ENCODE measurements at regions not wholly inside any gene's neighbourhood (a gene's known extent, or its start where the extent isn't known, plus 50 kb on each side); places are given as distances from the start of the nearest gene placed in this dataset.

DNA sequence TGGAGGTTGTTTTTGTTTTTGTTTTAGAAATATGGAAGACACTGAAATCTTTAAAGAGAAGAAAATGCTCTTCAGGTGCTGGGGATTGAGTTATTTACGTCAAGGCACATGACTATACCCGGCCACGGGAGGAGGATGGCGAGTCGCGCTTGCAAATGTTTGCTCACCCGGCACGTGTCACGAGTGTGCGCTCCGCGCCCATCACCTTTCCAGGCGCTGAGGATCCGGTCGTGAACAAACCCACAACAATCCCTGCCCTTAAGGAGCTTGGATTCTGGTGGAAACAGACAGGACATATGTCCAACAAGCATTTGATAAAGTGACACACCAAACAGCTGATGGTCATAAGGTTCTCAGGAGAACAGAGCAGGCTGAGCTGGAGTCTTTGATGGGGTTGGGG, 715.5 kb downstream of the BRD1 start:
- TF ChIP-seq, protein P1, sequence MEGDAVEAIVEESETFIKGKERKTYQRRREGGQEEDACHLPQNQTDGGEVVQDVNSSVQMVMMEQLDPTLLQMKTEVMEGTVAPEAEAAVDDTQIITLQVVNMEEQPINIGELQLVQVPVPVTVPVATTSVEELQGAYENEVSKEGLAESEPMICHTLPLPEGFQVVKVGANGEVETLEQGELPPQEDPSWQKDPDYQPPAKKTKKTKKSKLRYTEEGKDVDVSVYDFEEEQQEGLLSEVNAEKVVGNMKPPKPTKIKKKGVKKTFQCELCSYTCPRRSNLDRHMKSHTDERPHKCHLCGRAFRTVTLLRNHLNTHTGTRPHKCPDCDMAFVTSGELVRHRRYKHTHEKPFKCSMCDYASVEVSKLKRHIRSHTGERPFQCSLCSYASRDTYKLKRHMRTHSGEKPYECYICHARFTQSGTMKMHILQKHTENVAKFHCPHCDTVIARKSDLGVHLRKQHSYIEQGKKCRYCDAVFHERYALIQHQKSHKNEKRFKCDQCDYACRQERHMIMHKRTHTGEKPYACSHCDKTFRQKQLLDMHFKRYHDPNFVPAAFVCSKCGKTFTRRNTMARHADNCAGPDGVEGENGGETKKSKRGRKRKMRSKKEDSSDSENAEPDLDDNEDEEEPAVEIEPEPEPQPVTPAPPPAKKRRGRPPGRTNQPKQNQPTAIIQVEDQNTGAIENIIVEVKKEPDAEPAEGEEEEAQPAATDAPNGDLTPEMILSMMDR (IDR thresholded peaks at IDR 0.05; ENCODE audit: insufficient read depth, low read length, poor library complexity, severe bottlenecking) = no peak
- Histone ChIP-seq H3K36me3 (ENCODE audit: control insufficient read depth, insufficient read depth, low read length) (no peaks in the 10 kb centered on the region), H3K4me3 (replicated peaks; ENCODE audit: low read depth, low read length) (no peak overlapping the region), H3K27me3 (replicated peaks; ENCODE audit: control insufficient read depth, insufficient read depth, low read length) (no peaks in the 10 kb centered on the region)
- no peak for DNase-seq (ENCODE audit: extremely low read depth, insufficient read length)

GRCh38 chr22:49111085-49111484, 716.6 kb downstream of the BRD1 start:
- TF ChIP-seq, protein P1 (IDR thresholded peaks at IDR 0.05; ENCODE audit: insufficient read depth, low read length, poor library complexity, severe bottlenecking) = no peak
- no peaks in the 10 kb centered on the region for H3K27me3 ChIP-seq (replicated peaks; ENCODE audit: control insufficient read depth, insufficient read depth, low read length)
- H3K36me3 ChIP-seq (ENCODE audit: control insufficient read depth, insufficient read depth, low read length) = no peaks in the 10 kb centered on the region
- no peak for DNase-seq (ENCODE audit: extremely low read depth, insufficient read length)
- no peak overlapping the region for H3K4me3 ChIP-seq (replicated peaks; ENCODE audit: low read depth, low read length)

DNA sequence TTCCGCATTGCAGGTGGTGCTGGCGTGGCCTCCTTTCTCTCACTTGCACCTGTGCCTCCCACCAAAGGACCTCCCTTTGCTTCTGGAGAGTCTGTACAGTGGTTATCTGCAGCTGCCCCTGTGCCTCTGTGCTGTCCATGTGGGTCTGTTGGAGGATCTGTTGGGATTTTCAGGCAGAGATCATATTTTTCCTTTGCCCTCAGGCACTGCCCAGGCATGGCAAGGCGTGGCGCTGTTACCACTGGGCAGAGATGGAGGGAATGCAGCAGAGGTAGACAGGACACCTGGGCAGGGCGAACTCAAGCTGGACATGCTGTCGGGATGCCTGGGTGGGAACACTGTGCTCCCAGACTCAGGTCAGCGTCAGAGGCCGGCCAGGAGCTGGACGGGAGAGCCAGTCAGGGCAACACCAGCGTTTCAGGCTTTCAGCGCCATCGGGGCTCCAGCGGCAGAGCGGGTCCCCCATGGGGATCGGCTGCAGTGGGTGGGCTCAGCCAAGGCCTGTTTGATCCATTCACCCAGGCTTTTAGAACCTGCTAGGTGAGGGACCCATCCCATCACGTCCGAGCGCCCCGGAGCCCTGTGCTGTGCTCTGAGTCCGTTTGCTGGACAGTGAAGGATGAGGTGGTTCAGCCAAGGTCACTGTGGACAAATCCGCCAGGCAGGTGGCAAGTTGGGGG, 718.9 kb downstream of the BRD1 start:
- TF ChIP-seq, protein P1 (IDR thresholded peaks at IDR 0.05; ENCODE audit: insufficient read depth, low read length, poor library complexity, severe bottlenecking) = no peak
- H3K36me3 ChIP-seq (ENCODE audit: control insufficient read depth, insufficient read depth, low read length) = no peaks in the 10 kb centered on the region
- H3K27me3 ChIP-seq (replicated peaks; ENCODE audit: control insufficient read depth, insufficient read depth, low read length) = no peaks in the 10 kb centered on the region
- no peak for DNase-seq (ENCODE audit: extremely low read depth, insufficient read length)
- H3K4me3 ChIP-seq (replicated peaks; ENCODE audit: low read depth, low read length) = no peak overlapping the region

DNA sequence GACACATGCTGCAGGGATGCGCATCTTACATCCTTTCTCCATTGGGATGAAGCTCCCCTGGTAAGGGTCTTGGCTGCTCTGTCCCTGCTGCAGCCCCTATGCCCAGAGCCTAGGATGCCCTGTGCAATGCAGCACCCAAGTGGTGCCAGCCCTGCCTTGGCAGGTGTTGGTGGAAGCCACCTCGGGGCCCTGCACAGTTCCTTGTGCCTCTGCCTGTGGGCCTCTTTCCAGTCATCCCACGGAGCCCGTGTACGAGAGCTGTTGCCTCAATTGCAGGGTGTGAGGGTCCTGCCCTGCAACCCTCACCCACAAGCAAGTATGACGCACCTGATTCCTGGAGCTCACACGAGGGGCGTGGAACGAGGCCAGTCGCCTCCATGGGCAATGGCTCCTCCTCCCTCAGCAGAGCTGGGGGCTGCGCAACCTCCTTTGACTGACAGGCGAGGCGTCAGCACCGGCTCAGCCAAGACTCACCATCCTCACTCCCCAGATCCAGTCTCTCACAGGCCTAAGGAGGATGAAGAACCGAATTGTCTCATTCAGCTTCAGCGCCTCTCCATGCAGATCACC, 719.6 kb downstream of the BRD1 start:
- TF ChIP-seq, protein P1 (IDR thresholded peaks at IDR 0.05; ENCODE audit: insufficient read depth, low read length, poor library complexity, severe bottlenecking) = no peak
- no peaks in the 10 kb centered on the region for H3K27me3 ChIP-seq (replicated peaks; ENCODE audit: control insufficient read depth, insufficient read depth, low read length)
- no peak for DNase-seq (ENCODE audit: extremely low read depth, insufficient read length)
- no peak overlapping the region for H3K4me3 ChIP-seq (replicated peaks; ENCODE audit: low read depth, low read length)
- H3K36me3 ChIP-seq (ENCODE audit: control insufficient read depth, insufficient read depth, low read length) = no peaks in the 10 kb centered on the region

GRCh38 chr22:49107561-49107960, 720.1 kb downstream of the BRD1 start:
- TF ChIP-seq, protein P1 (IDR thresholded peaks at IDR 0.05; ENCODE audit: insufficient read depth, low read length, poor library complexity, severe bottlenecking) = no peak
- no peak overlapping the region for H3K4me3 ChIP-seq (replicated peaks; ENCODE audit: low read depth, low read length)
- no peaks in the 10 kb centered on the region for H3K36me3 ChIP-seq (ENCODE audit: control insufficient read depth, insufficient read depth, low read length)
- H3K27me3 ChIP-seq (replicated peaks; ENCODE audit: control insufficient read depth, insufficient read depth, low read length) = no peaks in the 10 kb centered on the region
- no peak for DNase-seq (ENCODE audit: extremely low read depth, insufficient read length)

- DNase-seq (ENCODE audit: extremely low read depth, insufficient read length) = no peak
- Histone ChIP-seq H3K27me3 (replicated peaks; ENCODE audit: control insufficient read depth, insufficient read depth, low read length) (no peaks in the 10 kb centered on the region), H3K36me3 (ENCODE audit: control insufficient read depth, insufficient read depth, low read length) (no peaks in the 10 kb centered on the region), H3K4me3 (replicated peaks; ENCODE audit: low read depth, low read length) (no peak overlapping the region)
- TF ChIP-seq, protein P1 (IDR thresholded peaks at IDR 0.05; ENCODE audit: insufficient read depth, low read length, poor library complexity, severe bottlenecking) = no peak
These were observed 720.9 kb downstream of the BRD1 start for GRCh38 chr22:49106842-49107152.
